ENCODE measurements at regions not wholly inside any gene's neighbourhood (a gene's known extent, or its start where the extent isn't known, plus 50 kb on each side); places are given as distances from the start of the nearest gene placed in this dataset.

GRCh38 chr15:62483814-62484213 is 318.7 kb upstream of the C2CD4B start:
- no peaks in the 10 kb centered on the region for H3K36me3 ChIP-seq (replicated peaks; ENCODE audit: low read depth, low read length)
- no peak overlapping the region for H3K27ac ChIP-seq (ENCODE audit: low read length)
- H3K79me2 ChIP-seq (ENCODE audit: low read length) = no peaks in the 10 kb centered on the region
- H2AFZ ChIP-seq (ENCODE audit: low read depth, low read length) = no peak overlapping the region
- H3K9ac ChIP-seq (ENCODE audit: low read length) = no peak overlapping the region
- H4K20me1 ChIP-seq (ENCODE audit: insufficient read depth, low read length) = no peaks in the 10 kb centered on the region
- H3K4me1 ChIP-seq (ENCODE audit: low read length) = peaks cover 16% of the 10 kb centered on the region
- no peaks in the 10 kb centered on the region for H3K27me3 ChIP-seq (ENCODE audit: low read depth, low read length)
- TF ChIP-seq EZH2phosphoT487 (IDR thresholded peaks at IDR 0.05; ENCODE audit: low read depth) (no peak), CTCF (IDR thresholded peaks at IDR 0.05; ENCODE audit: low read depth, low read length) (no peak)
- no peak overlapping the region for H3K4me2 ChIP-seq (ENCODE audit: low read length)
- H3K9me3 ChIP-seq (ENCODE audit: insufficient read depth, low read length) = no peaks in the 10 kb centered on the region
- no peak overlapping the region for H3K4me3 ChIP-seq (ENCODE audit: low read length)

- no peaks in the 10 kb centered on the region for H3K27me3 ChIP-seq (ENCODE audit: low read depth, low read length)
- H3K4me3 ChIP-seq (ENCODE audit: low read length) = no peak overlapping the region
- no peak overlapping the region for H2AFZ ChIP-seq (ENCODE audit: low read depth, low read length)
- no peak overlapping the region for H3K9ac ChIP-seq (ENCODE audit: low read length)
- H3K9me3 ChIP-seq (ENCODE audit: insufficient read depth, low read length) = no peaks in the 10 kb centered on the region
- no peaks in the 10 kb centered on the region for H4K20me1 ChIP-seq (ENCODE audit: insufficient read depth, low read length)
- no peaks in the 10 kb centered on the region for H3K79me2 ChIP-seq (ENCODE audit: low read length)
- H3K4me1 ChIP-seq (ENCODE audit: low read length) = peaks cover 16% of the 10 kb centered on the region
- no peak for TF ChIP-seq EZH2phosphoT487 (IDR thresholded peaks at IDR 0.05; ENCODE audit: low read depth)
- no peaks in the 10 kb centered on the region for H3K36me3 ChIP-seq (replicated peaks; ENCODE audit: low read depth, low read length)
- no peak overlapping the region for H3K4me2 ChIP-seq (ENCODE audit: low read length)
- no peak overlapping the region for H3K27ac ChIP-seq (ENCODE audit: low read length)
Observed at GRCh38 chr15:62485170-62485720, 320.2 kb upstream of the C2CD4B start.

GRCh38 chr15:62486041-62486440 is 321.0 kb upstream of the C2CD4B start:
- TF ChIP-seq EZH2phosphoT487 (IDR thresholded peaks at IDR 0.05; ENCODE audit: low read depth) = no peak
- no peak for TF ChIP-seq CTCF (IDR thresholded peaks at IDR 0.05; ENCODE audit: low read depth, low read length)
- H3K36me3 ChIP-seq (replicated peaks; ENCODE audit: low read depth, low read length) = no peaks in the 10 kb centered on the region
- H3K27me3 ChIP-seq (ENCODE audit: low read depth, low read length) = no peaks in the 10 kb centered on the region
- no peak overlapping the region for H3K4me3 ChIP-seq (ENCODE audit: low read length)
- H3K79me2 ChIP-seq (ENCODE audit: low read length) = no peaks in the 10 kb centered on the region
- H3K27ac ChIP-seq (ENCODE audit: low read length) = no peak overlapping the region
- H3K4me2 ChIP-seq (ENCODE audit: low read length) = no peak overlapping the region
- no peak overlapping the region for H3K9ac ChIP-seq (ENCODE audit: low read length)
- no peaks in the 10 kb centered on the region for H4K20me1 ChIP-seq (ENCODE audit: insufficient read depth, low read length)
- no peak overlapping the region for H2AFZ ChIP-seq (ENCODE audit: low read depth, low read length)
- H3K9me3 ChIP-seq (ENCODE audit: insufficient read depth, low read length) = no peaks in the 10 kb centered on the region
- peaks cover 16% of the 10 kb centered on the region for H3K4me1 ChIP-seq (ENCODE audit: low read length)

- TF ChIP-seq EZH2phosphoT487 (IDR thresholded peaks at IDR 0.05; ENCODE audit: low read depth) (no peak), CTCF (IDR thresholded peaks at IDR 0.05; ENCODE audit: low read depth, low read length) (no peak)
- no peaks in the 10 kb centered on the region for H3K4me1 ChIP-seq (ENCODE audit: low read length)
- H3K4me3 ChIP-seq (ENCODE audit: low read length) = no peak overlapping the region
- no peaks in the 10 kb centered on the region for H3K79me2 ChIP-seq (ENCODE audit: low read length)
- H3K27me3 ChIP-seq (ENCODE audit: low read depth, low read length) = no peaks in the 10 kb centered on the region
- no peak overlapping the region for H3K27ac ChIP-seq (ENCODE audit: low read length)
- no peak overlapping the region for H3K4me2 ChIP-seq (ENCODE audit: low read length)
- H4K20me1 ChIP-seq (ENCODE audit: insufficient read depth, low read length) = no peaks in the 10 kb centered on the region
- no peaks in the 10 kb centered on the region for H3K36me3 ChIP-seq (replicated peaks; ENCODE audit: low read depth, low read length)
- no peaks in the 10 kb centered on the region for H3K9me3 ChIP-seq (ENCODE audit: insufficient read depth, low read length)
- H3K9ac ChIP-seq (ENCODE audit: low read length) = no peak overlapping the region
- H2AFZ ChIP-seq (ENCODE audit: low read depth, low read length) = no peak overlapping the region
Observed at GRCh38 chr15:62488387-62488786, 323.3 kb upstream of the C2CD4B start.

Measured in OCI-LY3 (cell line).